T-cell (primary cell): ENCODE measurements at regions not wholly inside any gene's neighbourhood (a gene's known extent, or its start where the extent isn't known, plus 50 kb on each side); places are given as distances from the start of the nearest gene placed in this dataset.

ENCODE experiments used
- ATAC-seq, 4 experiments: fragments of 200-7000 bp in 3 of 4; fragments of 150-1000 bp in 1 of 4; cut with Tn5 transposase; replicated peaks in 1 of 4; 1 replicate in 3 of 4; 2 replicates in 1 of 4; pipeline ENCODE4 v1.10.0; 2021; ENCODE audit warnings: moderate library complexity in 3 of 4, mild to moderate bottlenecking in 2 of 4, moderate number of reproducible peaks in 1 of 4
- CTCF ChIA-PET, 2 donors: fragments of 300-600 bp; sonication (Branson Sonifier 250); formaldehyde crosslinking; loops; one replicate each; lab custom pipeline; 2022; ENCODE audit warnings: antibody characterized with exemption in 2 of 2; lab: Charles Lee
- POLR2A ChIA-PET, 2 donors: fragments of 300-600 bp; sonication (Branson Sonifier 250); formaldehyde crosslinking; loops; one replicate each; lab custom pipeline; 2022; ENCODE audit warnings: antibody characterized with exemption in 2 of 2; lab: Charles Lee
- DNase-seq, 35 experiments: peaks; one replicate each; pipeline versions ENCODE4 v3.0.0 to v3.0.0-alpha.2; 2013 to 2023
- H3K27ac ChIP-seq: one replicate; pipeline ENCODE4 v1.5.1; 2013; ENCODE audit warnings: low read length
- H3K27me3 ChIP-seq, 2 experiments: replicated peaks in 1 of 2; 1 replicate in 1 of 2; 2 replicates in 1 of 2; pipeline versions ENCODE4 v1.6.1 to v1.7.0; 2013; ENCODE audit warnings: low read length in 1 of 2, mixed read lengths in 1 of 2; ENCODE audit not compliant: control insufficient read depth in 2 of 2, insufficient read depth in 2 of 2; ENCODE audit errors: extremely low read depth in 1 of 2
- H3K36me3 ChIP-seq, 2 donors: 1 replicate in 1 of 2; 2 replicates in 1 of 2; pipeline versions ENCODE4 v1.6.1 to v1.7.0; 2013; ENCODE audit warnings: low read length in 1 of 2; ENCODE audit not compliant: control insufficient read depth in 2 of 2, insufficient read depth in 1 of 2; ENCODE audit errors: extremely low read depth in 1 of 2
- H3K4me1 ChIP-seq, 2 experiments: 1 replicate in 1 of 2; 2 replicates in 1 of 2; pipeline versions ENCODE4 v1.6.1 to v1.7.0; 2013; ENCODE audit warnings: low read length in 2 of 2, mixed read lengths in 1 of 2; ENCODE audit not compliant: insufficient read depth in 2 of 2, control insufficient read depth in 1 of 2; ENCODE audit errors: extremely low read depth in 1 of 2
- H3K4me3 ChIP-seq, 2 donors: 1 replicate in 1 of 2; 2 replicates in 1 of 2; pipeline versions ENCODE4 v1.5.1 to v1.7.0; 2013; ENCODE audit warnings: mild to moderate bottlenecking in 2 of 2, low read length in 1 of 2, moderate library complexity in 1 of 2; ENCODE audit not compliant: control insufficient read depth in 1 of 2; ENCODE audit errors: extremely low read depth in 1 of 2
- H3K9me3 ChIP-seq: 2 replicates; pipeline ENCODE4 v1.7.0; 2013
- H3K27ac Mint-ChIP-seq, 2 donors: one replicate each; pipeline ENCODE4 v1.8.0; 2020 to 2021; ENCODE audit warnings: mild to moderate bottlenecking in 2 of 2, mixed read lengths in 2 of 2
- H3K27me3 Mint-ChIP-seq, 2 donors: one replicate each; pipeline ENCODE4 v1.8.0; 2021 to 2022; ENCODE audit warnings: mixed read lengths in 2 of 2
- H3K36me3 Mint-ChIP-seq: one replicate; pipeline ENCODE4 v1.8.0; 2021; ENCODE audit warnings: mixed read lengths
- H3K4me1 Mint-ChIP-seq, 3 donors: one replicate each; pipeline ENCODE4 v1.8.0; 2020 to 2022; ENCODE audit warnings: mixed read lengths in 3 of 3, mild to moderate bottlenecking in 1 of 3
- H3K4me3 Mint-ChIP-seq, 3 donors: one replicate each; pipeline ENCODE4 v1.8.0; 2020 to 2022; ENCODE audit warnings: mild to moderate bottlenecking in 3 of 3, mixed read lengths in 3 of 3, moderate library complexity in 3 of 3
- H3K9me3 Mint-ChIP-seq, 3 donors: one replicate each; pipeline ENCODE4 v1.8.0; 2020 to 2022; ENCODE audit warnings: mixed read lengths in 3 of 3
- WGBS: methylation state at CpG from one replicate; pipeline ENCODE4 v1.1.5; 2013; ENCODE audit warnings: missing lambda C conversion rate; ENCODE audit not compliant: insufficient coverage; 5-methylcytosine and 5-hydroxymethylcytosine counted together

DNA sequence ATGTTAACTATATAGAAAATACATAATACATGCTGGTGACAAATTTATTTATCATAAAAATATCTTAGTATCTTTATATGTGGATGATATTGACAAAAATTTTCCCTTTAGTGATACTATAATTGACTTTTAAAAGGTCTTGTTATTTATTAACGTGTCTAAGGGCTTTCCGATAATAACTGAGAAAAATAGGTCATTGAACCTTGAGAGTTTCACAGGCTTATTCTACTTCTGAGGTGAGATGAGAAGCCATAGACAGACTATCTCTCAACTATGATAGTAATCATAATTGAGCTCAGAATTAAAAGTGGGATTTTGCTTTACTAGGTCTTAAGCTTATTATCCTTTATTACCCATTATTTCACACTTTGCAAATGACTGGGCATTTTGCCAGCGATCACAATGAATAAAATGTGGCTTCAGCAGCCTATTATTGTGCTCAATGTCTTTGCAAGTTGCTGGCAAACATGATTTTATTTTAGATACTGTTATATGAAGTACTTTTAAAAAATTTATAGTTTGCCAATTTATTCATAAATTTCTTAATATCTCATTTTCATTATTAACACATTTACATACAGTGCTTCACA is 574.5 kb downstream of the ZWINT start:
- no peaks in the 10 kb centered on the region for H3K36me3 Mint-ChIP-seq
- ChIA-PET POLR2A (no interaction called here), CTCF (no interaction called here)
- DNase-seq = no peak
- H3K9me3 Mint-ChIP-seq = peaks cover 8 to 15% (median 10%) of the 10 kb centered on the region in 3 donors
- no peaks in the 10 kb centered on the region for H3K4me1 Mint-ChIP-seq
- no peak overlapping the region for H3K27ac Mint-ChIP-seq
- Histone ChIP-seq H3K27ac (no peak overlapping the region), H3K9me3 (no peaks in the 10 kb centered on the region), H3K27me3 (no peaks in the 10 kb centered on the region), H3K36me3 (no peaks in the 10 kb centered on the region), H3K4me1 (no peaks in the 10 kb centered on the region), H3K4me3 (no peak overlapping the region)
- ATAC-seq = no peak
- H3K4me3 Mint-ChIP-seq = no peak overlapping the region
- H3K27me3 Mint-ChIP-seq = no peaks in the 10 kb centered on the region
- WGBS = no CpG with 5 or more reads among the region's 3 CpGs

DNA sequence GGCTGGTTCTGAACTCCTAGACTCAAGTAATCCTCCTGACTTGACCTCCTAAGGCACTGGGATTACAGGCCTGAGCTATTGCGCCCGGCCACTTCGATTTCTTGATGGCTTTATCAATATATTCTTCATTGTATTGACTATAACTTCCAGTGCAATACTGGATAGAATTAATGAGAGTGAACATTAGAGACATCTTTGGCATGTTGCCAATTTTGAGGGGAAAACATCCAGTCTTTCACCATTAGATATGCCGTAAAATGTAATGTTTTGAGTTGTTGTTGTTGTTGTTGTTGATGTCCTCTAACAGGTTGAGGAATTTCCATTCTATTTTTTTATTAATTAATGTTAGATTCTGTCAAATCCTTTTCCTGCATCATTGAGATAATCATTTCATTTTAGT is 578.9 kb downstream of the ZWINT start:
- H3K4me1 Mint-ChIP-seq = no peaks in the 10 kb centered on the region
- peaks cover 0 to 15% (median 7%) of the 10 kb centered on the region in 3 donors for H3K9me3 Mint-ChIP-seq
- no peak overlapping the region for H3K4me3 ChIP-seq
- no peaks in the 10 kb centered on the region for H3K27me3 Mint-ChIP-seq
- CTCF ChIA-PET = no interaction called here
- no peak for DNase-seq
- no peak for ATAC-seq
- POLR2A ChIA-PET = no interaction called here
- H3K27ac Mint-ChIP-seq = no peak overlapping the region
- H3K36me3 Mint-ChIP-seq = no peaks in the 10 kb centered on the region
- H3K27ac ChIP-seq = no peak overlapping the region
- no peak overlapping the region for H3K4me3 Mint-ChIP-seq
- no peaks in the 10 kb centered on the region for H3K9me3 ChIP-seq
- H3K36me3 ChIP-seq = no peaks in the 10 kb centered on the region
- WGBS = no CpG with 5 or more reads among the region's 4 CpGs
- no peaks in the 10 kb centered on the region for H3K4me1 ChIP-seq
- no peaks in the 10 kb centered on the region for H3K27me3 ChIP-seq

DNA sequence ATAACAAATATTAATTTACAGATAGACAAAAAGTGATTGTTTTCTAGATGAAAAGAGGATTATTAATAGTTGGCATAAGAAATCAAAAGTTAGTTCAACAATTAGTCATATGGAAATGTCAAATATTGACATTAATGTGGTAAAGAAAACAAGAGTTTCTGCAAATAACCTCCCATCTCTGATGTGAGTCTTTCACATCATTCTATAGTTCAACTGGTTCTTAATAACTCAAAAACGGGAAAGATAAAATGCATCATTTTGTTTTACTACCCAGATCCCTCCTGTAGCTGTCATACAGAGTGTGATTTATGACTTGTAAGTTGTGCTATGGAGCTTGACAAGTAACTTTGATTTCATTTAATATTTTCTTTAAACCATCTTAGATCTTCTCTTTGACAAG is 594.8 kb downstream of the ZWINT start:
- Mint-ChIP-seq H3K9me3 (peaks cover 6 to 10% (median 9%) of the 10 kb centered on the region in 3 donors), H3K27me3 (no peaks in the 10 kb centered on the region), H3K27ac (no peak overlapping the region), H3K36me3 (no peaks in the 10 kb centered on the region), H3K4me3 (no peak overlapping the region), H3K4me1 (no peaks in the 10 kb centered on the region)
- CTCF ChIA-PET = no interaction called here
- Histone ChIP-seq H3K4me1 (no peaks in the 10 kb centered on the region), H3K9me3 (no peaks in the 10 kb centered on the region), H3K4me3 (no peak overlapping the region), H3K27me3 (no peaks in the 10 kb centered on the region), H3K27ac (no peak overlapping the region), H3K36me3 (no peaks in the 10 kb centered on the region)
- POLR2A ChIA-PET = interaction anchor here in 1 of 2 donors (0.6 kb wide), 1 partner anchor 10 kb away, joined by 3 read pairs; no protein-coding TSS in a partner anchor
- no peak for ATAC-seq
- no peak for DNase-seq
- no CpG with 5 or more reads among the region's 1 CpG for WGBS

DNA sequence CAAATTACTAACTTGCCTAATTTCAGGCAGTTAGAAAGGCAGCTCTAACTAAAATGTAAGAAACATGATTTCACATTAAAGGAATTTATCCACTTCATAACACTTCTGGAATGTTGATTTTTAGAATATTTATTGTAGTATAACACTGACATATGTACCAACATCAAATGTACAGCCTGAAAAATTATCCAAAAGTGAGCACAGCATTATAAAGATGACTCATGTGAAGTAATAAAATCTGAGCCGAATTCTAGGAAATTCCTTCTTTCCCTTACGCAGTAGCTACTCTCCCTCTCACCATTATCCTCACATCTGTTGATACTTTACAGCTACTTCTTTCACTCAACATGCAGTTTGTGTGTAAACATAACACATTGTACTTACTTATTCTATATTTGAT is 610.6 kb downstream of the ZWINT start:
- no peaks in the 10 kb centered on the region for H3K4me1 Mint-ChIP-seq
- DNase-seq = no peak
- Histone ChIP-seq H3K4me3 (no peak overlapping the region), H3K9me3 (no peaks in the 10 kb centered on the region), H3K27me3 (no peaks in the 10 kb centered on the region), H3K36me3 (no peaks in the 10 kb centered on the region), H3K27ac (no peak overlapping the region), H3K4me1 (no peaks in the 10 kb centered on the region)
- no peaks in the 10 kb centered on the region for H3K27me3 Mint-ChIP-seq
- H3K27ac Mint-ChIP-seq = no peak overlapping the region
- H3K36me3 Mint-ChIP-seq = no peaks in the 10 kb centered on the region
- no CpG with 5 or more reads among the region's 2 CpGs for WGBS
- CTCF ChIA-PET = no interaction called here
- POLR2A ChIA-PET = no interaction called here
- no peak for ATAC-seq
- H3K4me3 Mint-ChIP-seq = no peak overlapping the region
- H3K9me3 Mint-ChIP-seq = peaks cover 8 to 19% (median 10%) of the 10 kb centered on the region in 3 donors

DNA sequence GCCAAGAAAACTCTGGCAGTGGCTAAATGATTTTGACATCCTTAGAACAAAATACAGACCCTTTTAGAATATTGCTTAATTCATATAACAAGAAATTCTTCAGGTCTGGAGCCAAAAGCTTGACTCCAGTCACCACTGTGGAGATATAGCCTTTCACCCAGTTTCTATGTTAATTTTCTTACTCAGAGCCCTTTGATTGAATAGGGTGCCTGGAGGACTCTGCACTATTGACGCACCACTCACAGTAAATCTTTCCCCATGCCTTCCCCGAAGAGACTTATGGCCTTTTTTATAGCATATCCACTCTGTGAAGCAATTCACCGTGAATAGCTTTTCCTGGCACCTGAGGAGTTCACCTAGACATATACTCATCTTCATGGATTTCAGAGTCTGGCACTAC is 613.8 kb downstream of the ZWINT start:
- H3K4me1 Mint-ChIP-seq = no peaks in the 10 kb centered on the region
- H3K4me1 ChIP-seq = no peaks in the 10 kb centered on the region
- ChIA-PET POLR2A (no interaction called here), CTCF (no interaction called here)
- no peak overlapping the region for H3K27ac ChIP-seq
- no peaks in the 10 kb centered on the region for H3K9me3 ChIP-seq
- no peak for ATAC-seq
- no peak overlapping the region for H3K4me3 Mint-ChIP-seq
- H3K27me3 Mint-ChIP-seq = no peaks in the 10 kb centered on the region
- 67% methylated on average over 1 of the region's 3 CpGs for WGBS
- DNase-seq = no peak
- no peaks in the 10 kb centered on the region for H3K36me3 Mint-ChIP-seq
- H3K36me3 ChIP-seq = no peaks in the 10 kb centered on the region
- no peak overlapping the region for H3K27ac Mint-ChIP-seq
- peaks cover 7 to 19% (median 8%) of the 10 kb centered on the region in 3 donors for H3K9me3 Mint-ChIP-seq
- H3K4me3 ChIP-seq = no peak overlapping the region
- no peaks in the 10 kb centered on the region for H3K27me3 ChIP-seq

DNA sequence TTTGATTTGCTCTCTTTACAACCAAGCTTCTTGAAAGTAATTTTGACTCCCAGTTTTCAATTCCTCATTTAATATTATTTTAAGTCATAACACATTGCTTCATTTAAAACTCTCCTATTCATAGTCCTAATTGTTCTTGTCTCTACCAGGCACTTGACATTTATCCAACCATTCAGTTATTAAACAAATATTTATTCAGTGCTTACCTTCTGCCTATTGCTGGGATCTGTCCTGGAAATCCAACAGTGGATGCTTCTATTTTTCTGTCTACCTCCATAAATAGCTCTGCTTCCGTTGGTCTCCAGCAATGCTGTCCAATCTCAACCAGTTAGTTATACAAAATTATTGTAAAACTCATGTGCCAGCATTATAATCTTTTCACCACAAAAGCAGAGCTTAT is 615.1 kb downstream of the ZWINT start:
- Mint-ChIP-seq H3K27ac (no peak overlapping the region), H3K27me3 (no peaks in the 10 kb centered on the region), H3K4me1 (no peaks in the 10 kb centered on the region), H3K9me3 (peaks cover 11 to 19% (median 11%) of the 10 kb centered on the region in 3 donors), H3K36me3 (no peaks in the 10 kb centered on the region), H3K4me3 (no peak overlapping the region)
- no peak overlapping the region for H3K4me3 ChIP-seq
- H3K36me3 ChIP-seq = no peaks in the 10 kb centered on the region
- no peaks in the 10 kb centered on the region for H3K4me1 ChIP-seq
- H3K27ac ChIP-seq = no peak overlapping the region
- no peaks in the 10 kb centered on the region for H3K9me3 ChIP-seq
- WGBS = no CpG with 5 or more reads among the region's 1 CpG
- ChIA-PET POLR2A (no interaction called here), CTCF (no interaction called here)
- no peak for DNase-seq
- no peaks in the 10 kb centered on the region for H3K27me3 ChIP-seq
- ATAC-seq = no peak

DNA sequence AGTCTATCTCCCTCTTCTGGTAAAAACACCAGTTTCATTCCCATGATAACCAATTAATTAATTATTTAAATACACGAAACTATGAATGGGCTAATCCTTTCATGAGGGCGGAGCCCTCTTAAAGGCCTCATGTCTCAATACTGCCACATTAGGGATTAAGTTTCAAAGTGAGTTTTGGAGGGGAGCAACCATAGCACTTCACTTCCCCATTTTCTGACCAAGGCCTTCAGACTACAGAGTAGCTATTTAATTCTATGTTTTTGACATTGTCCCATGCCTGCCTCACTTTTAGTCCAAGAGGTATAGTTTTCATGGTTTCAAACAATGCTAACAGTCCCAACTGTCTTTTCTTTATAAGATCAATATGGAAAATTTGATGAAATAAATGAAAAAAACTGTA is 618.6 kb downstream of the ZWINT start:
- no peaks in the 10 kb centered on the region for H3K4me1 Mint-ChIP-seq
- Histone ChIP-seq H3K4me3 (no peak overlapping the region), H3K4me1 (no peaks in the 10 kb centered on the region), H3K27ac (no peak overlapping the region), H3K9me3 (no peaks in the 10 kb centered on the region), H3K27me3 (no peaks in the 10 kb centered on the region), H3K36me3 (no peaks in the 10 kb centered on the region)
- DNase-seq (no peak), ATAC-seq (no peak)
- no peaks in the 10 kb centered on the region for H3K36me3 Mint-ChIP-seq
- no peak overlapping the region for H3K4me3 Mint-ChIP-seq
- no CpG with 5 or more reads among the region's 2 CpGs for WGBS
- no peak overlapping the region for H3K27ac Mint-ChIP-seq
- H3K9me3 Mint-ChIP-seq = peaks cover 15 to 20% (median 18%) of the 10 kb centered on the region in 3 donors
- ChIA-PET POLR2A (no interaction called here), CTCF (no interaction called here)
- H3K27me3 Mint-ChIP-seq = no peaks in the 10 kb centered on the region
